GM19099 (cell line): ENCODE measurements at regions not wholly inside any gene's neighbourhood (a gene's known extent, or its start where the extent isn't known, plus 50 kb on each side); places are given as distances from the start of the nearest gene placed in this dataset.

Experiments used
- POLR2A ChIP-seq: IDR thresholded peaks from 3 replicates; pipeline ENCODE4 v1.6.1; 2011; ENCODE audit warnings: low read depth; ENCODE audit not compliant: insufficient read length; ENCODE audit errors: extremely low read depth

DNA sequence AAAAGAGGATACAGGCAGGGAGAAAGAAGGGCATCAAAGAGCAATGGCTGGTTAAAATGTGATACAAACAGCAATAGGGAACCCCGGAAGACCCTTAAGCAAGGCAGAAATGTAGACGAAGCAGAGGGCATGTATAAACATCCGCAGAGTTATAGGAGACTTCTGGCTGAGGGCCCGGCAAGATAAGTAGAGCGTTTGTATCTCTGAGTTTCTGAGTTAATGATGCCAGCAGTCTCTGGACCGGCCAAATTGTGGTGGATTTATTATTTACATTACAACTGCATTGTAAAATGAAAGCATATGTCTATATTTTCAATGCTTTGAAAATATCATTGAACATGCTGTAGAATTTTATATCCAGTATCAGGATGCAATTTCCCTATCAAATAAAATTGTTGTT lies 148.0 kb upstream of the KCTD1 start:
- no peak for TF ChIP-seq POLR2A

GRCh38 chr18:26689226-26689879 lies 141.0 kb upstream of the KCTD1 start:
- no peak for TF ChIP-seq POLR2A

GRCh38 chr18:26686532-26686931 lies 138.2 kb upstream of the KCTD1 start:
- TF ChIP-seq POLR2A: no peak

GRCh38 chr18:26685438-26686157 lies 137.2 kb upstream of the KCTD1 start:
- TF ChIP-seq POLR2A: no peak

DNA sequence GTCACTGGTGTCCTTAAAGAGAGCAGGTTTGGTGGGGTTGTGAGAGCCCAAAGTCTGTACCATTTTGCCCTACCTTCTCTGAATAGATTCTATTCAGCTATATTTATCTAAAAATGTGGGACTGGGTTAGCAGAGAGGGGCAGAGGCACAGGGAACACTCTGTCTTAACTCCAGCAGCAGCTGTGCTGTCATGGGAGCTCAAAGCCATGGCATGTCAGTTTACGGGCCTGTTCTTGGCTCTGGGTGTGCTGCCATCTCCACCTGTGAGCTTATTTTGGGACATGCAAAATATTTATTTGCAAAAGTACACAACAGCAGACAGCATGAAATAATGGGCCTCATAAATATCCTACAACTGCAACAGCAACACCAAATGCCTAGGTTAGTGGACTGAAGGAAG lies 129.6 kb upstream of the KCTD1 start:
- no peak for TF ChIP-seq POLR2A

DNA sequence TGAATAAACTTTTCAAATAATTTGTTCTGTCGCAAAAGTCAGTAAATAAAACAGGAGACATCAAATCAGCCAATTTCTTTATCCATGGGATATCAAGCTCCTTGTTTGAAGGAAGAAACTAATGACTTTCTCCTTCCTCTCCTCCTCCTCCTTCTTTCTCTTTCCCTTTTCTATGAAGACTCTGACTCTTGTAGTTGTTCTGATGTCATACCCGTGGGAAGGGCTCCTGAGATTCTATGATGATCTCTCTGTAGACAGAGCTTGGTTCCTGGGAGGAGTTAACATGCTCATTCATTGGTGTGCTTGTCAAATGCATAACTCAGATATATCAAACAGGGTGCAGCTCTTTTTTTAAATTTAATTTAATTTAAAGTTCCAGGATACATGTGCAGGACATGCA lies 118.7 kb upstream of the KCTD1 start:
- TF ChIP-seq POLR2A: no peak

- TF ChIP-seq POLR2A: no peak
These were observed 114.6 kb upstream of the KCTD1 start for GRCh38 chr18:26662996-26663395.

DNA sequence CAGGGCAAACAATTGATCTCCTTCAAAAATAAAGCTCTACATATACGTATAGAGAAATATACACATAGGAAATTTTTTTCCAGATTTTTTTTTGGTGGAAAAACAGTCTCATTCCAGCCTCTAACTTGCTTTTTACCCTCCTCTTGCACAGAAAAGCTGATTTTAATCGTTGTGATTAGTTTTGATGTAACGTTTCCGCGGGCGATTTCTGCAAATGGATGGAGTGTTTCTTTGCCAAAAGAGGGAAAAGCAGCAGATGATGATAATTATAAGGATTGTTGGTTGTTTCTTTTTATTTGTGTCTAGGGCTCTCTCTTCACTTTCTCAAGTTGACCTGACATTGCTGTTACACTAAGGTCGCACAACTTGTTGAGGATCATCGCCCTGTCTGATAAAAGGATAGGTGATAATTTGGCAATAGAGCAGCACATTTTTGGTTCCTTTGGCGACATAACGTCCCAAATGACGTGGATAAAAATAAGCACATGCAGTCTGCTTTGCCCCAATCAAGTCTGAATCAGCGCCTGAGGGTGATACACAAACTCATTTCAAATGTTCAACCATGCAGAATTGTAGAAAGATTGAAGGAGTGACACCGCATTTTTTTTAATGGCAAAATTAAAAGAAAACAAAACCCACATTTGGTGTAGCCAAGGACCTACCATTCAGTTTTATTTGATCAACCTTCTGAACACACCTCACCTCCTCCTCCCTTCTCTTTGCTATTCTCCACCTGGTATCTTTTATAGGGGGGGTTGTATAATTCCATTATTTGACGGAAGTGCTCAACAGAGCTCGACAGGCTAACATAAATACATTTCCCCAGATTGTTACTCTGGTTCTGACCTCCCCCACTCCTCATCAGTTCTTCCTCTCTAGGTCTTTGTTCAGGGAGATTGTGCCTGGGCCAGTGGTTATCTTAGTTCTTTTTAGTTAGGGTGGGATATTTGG lies 109.6 kb upstream of the KCTD1 start:
- no peak for TF ChIP-seq POLR2A

GRCh38 chr18:26656944-26657536 lies 108.7 kb upstream of the KCTD1 start:
- peak; percentile 15 for TF ChIP-seq POLR2A

DNA sequence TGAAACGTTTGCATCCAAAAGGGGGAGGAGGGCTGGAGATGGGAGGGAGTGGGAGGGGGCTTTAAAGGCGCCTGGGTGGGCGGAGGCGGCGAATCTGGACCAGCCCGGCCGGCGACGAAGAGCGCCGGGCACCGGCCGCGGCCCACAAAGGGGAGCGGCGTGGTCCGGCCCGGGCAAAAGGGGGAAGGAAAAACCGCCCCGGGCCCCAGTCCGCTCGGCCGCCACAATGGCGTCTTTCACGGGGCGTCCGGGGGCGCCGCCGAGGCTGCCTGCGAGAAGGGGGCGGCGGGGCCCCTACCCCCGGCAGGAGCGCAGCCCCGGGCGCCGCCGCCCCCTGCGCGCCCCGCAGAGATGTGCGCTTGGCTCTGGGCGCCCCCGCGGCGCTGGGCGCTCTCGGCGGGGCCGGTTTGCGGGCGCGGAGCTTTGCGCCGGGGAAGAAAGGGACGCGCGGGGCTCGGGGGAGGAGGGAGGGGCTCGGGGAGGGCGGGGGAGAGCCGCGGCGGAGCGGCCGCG lies 108.1 kb upstream of the KCTD1 start:
- TF ChIP-seq POLR2A: no peak

DNA sequence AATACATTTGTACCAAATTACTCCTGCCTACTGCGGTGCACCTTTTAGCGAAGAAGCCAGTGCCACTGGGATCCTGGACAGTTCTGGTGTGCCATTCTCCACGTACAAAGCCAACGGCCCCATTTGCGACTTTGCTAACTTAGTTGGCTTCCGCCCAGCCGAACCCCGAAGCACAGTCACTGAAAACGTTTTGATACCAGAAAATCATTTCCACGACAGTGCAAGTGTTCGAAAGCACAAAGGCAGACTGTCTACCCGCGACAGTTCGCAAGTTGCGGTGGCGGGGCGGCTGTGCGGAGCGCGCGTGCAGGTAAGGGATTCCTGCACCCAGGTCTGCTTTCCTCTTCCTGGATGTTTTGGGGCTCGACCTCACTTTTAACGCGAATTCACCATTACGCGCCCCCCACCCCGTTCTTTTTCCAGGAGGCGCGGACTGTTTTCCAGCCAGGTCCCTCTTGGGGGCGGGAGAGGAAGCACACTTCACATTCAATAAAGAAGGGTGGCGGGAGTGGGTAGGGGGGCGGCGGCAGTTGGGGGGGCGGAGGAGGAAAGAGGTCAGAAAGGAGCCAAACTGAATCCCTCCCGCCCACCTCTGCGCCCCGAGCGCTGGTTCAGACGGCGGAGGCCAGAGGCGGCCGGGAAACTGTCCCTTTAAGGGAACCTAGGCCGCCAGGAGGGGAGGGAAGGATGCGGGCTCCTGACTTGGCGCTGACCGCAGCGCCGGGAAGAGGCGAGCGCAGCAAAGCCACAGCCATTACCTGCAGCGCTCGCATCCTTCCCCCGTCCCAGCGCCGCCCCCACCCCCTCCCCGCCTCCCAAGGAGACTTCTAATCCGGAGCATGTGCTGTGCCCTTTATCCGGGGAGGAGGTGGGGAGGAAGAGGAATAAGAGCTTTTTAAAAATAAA lies 107.4 kb upstream of the KCTD1 start:
- TF ChIP-seq POLR2A: no peak

DNA sequence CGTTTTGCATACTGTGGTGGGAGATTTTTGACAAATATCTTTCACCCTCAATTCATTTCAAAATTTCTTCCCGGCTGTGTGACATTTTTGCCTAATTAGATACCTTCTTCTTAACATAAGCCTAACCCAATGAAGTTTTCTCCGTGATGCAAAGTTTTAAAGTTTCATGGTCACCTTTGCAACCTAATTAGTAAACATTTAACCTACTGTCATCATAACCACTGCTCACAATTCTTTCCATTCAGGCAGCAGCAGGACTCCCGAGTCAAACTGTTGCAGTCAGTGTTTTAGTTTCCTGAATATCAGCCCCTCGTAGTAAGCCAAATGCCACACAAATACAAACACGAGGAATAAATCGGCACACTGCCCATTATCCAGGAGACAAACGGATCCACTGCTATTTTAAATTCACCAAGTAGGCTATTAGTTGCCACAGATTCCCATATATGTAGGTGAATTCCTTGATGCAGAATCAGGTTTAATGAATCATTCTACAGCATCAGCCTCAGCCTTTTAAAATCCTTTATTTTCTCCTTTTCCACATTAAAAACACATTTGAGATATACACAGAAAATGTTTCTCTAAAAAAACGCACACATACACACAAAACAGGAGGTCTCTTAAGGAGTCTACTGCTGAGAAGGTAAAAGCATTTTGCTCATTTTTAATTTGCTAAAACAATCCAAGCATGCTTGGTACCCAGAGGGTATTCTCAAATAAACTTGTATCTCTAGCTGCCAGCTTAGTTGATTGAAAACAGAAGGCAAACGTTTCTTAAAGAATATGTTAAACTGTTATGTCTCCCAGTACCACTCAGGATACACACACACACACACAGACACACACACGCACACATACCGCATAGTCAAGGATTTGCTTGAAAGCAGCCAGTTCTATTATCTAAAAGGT lies 106.5 kb upstream of the KCTD1 start:
- TF ChIP-seq POLR2A: no peak

DNA sequence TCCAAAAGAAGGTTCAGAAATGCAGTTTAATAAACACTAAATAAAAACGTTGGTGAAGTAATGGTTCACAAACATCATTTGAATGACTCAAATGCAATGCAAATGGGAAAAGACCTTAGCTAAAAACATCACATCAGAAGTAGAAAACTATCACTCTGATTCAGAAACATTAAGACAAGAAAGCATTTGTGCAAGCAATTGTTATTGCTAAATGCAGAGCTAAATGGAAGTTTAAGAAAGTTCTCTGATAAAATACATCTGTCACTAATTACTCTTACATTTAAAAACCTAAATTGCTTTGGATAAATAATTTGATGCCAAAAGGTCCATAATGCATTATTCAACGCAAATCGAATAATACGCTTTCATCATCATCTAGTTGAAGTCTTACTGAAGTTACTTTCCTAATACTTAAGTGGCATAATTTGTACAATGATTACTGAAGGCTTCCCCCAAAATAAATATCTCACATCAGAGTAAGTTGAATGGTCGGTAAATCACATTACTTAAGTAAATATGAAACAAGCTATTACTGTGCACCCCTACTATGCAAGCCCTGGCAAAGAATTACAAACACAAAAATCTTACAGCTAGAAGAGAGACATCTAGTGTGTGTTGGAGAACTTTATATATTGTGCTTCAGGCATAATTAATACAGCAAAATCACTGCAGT lies 105.7 kb upstream of the KCTD1 start:
- no peak for TF ChIP-seq POLR2A

DNA sequence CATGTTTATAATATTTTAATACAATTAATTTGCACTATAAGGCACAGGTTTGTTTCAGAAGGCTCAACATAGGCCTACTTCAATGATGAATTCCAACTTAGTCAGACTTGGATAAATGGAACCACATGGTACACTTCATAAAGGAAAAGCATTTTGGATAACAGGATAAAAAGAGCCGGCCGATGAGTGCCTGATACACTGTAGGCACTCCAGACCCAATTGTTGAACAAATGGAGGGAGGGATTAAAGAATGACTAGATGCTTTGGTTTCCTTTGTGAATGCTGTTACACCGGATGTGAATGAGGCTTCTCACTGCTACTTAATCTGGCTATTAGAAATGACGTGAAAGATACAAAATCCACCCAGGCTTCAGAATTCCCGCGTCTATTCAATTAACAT lies 104.1 kb upstream of the KCTD1 start:
- TF ChIP-seq POLR2A: no peak
